B cell (primary cell): ENCODE measurements at regions not wholly inside any gene's neighbourhood (a gene's known extent, or its start where the extent isn't known, plus 50 kb on each side); places are given as distances from the start of the nearest gene placed in this dataset.

Experiments used
- ATAC-seq: fragments of 200-7000 bp; cut with Tn5 transposase; one replicate; pipeline ENCODE4 v1.10.0; 2021; ENCODE audit warnings: low read depth, mild to moderate bottlenecking, moderate number of reproducible peaks, moderate library complexity
- CTCF ChIA-PET: fragments of 350-600 bp; sonication (Branson Sonifier 250); formaldehyde crosslinking; loops from one replicate; lab custom pipeline; 2021; ENCODE audit warnings: antibody characterized with exemption, inconsistent platforms; lab: Charles Lee
- POLR2A ChIA-PET: fragments of 350-600 bp; sonication (Branson Sonifier 250); formaldehyde crosslinking; loops from one replicate; lab custom pipeline; 2021; ENCODE audit warnings: antibody characterized with exemption; lab: Charles Lee
- DNase-seq: peaks from one replicate; pipeline ENCODE4 v3.0.0; 2013
- H2AFZ ChIP-seq: 2 replicates; pipeline ENCODE4 v1.6.1; 2012; ENCODE audit warnings: mild to moderate bottlenecking, low read depth, low read length; ENCODE audit not compliant: insufficient read depth, poor library complexity, severe bottlenecking
- H3K27ac ChIP-seq, 2 donors: 1 replicate in 1 of 2; 2 replicates in 1 of 2; pipeline ENCODE4 v1.5.1; 2012 to 2013; ENCODE audit warnings: low read length in 2 of 2, mild to moderate bottlenecking in 2 of 2, moderate library complexity in 1 of 2
- H3K27me3 ChIP-seq, 4 experiments: fragments of 200-600 bp in 1 of 4; sonication (generic) in 1 of 4; replicated peaks in 1 of 4; 1 replicate in 2 of 4; 2 replicates in 2 of 4; pipeline versions ENCODE4 v1.6.1 to v1.7.0; 2013 to 2016; ENCODE audit warnings: low read length in 3 of 4, mild to moderate bottlenecking in 2 of 4, mixed read lengths in 1 of 4, moderate library complexity in 1 of 4; ENCODE audit not compliant: insufficient read depth in 4 of 4, control insufficient read depth in 3 of 4; ENCODE audit errors: control extremely low read depth in 1 of 4
- H3K36me3 ChIP-seq, 2 experiments: replicated peaks in 1 of 2; 1 replicate in 1 of 2; 2 replicates in 1 of 2; pipeline versions ENCODE4 v1.6.1 to v1.7.1; 2013; ENCODE audit warnings: low read length in 1 of 2; ENCODE audit not compliant: insufficient read depth in 2 of 2, control insufficient read depth in 1 of 2; ENCODE audit errors: control extremely low read depth in 1 of 2, extremely low read depth in 1 of 2
- H3K4me1 ChIP-seq, 2 donors: fragments of 200-600 bp in 1 of 2; sonication (generic) in 1 of 2; 1 replicate in 1 of 2; 2 replicates in 1 of 2; pipeline versions ENCODE4 v1.5.1 to v1.6.1; 2013 to 2017; ENCODE audit warnings: low read length in 2 of 2; ENCODE audit not compliant: control insufficient read depth in 2 of 2, insufficient read depth in 2 of 2
- H3K4me2 ChIP-seq: replicated peaks from 2 replicates; pipeline ENCODE3; 2012; ENCODE audit warnings: mild to moderate bottlenecking, low read depth, low read length; ENCODE audit not compliant: poor library complexity, severe bottlenecking
- H3K4me3 ChIP-seq, 5 experiments: fragments of 200-600 bp in 1 of 5; sonication (generic) in 1 of 5; 1 replicate in 3 of 5; 2 replicates in 2 of 5; pipeline versions ENCODE4 v1.5.1 to v1.7.0; 2011 to 2016; ENCODE audit warnings: low read length in 4 of 5, mild to moderate bottlenecking in 4 of 5, low read depth in 2 of 5, control low read depth in 1 of 5, moderate library complexity in 1 of 5; ENCODE audit not compliant: insufficient read depth in 1 of 5; ENCODE audit errors: control extremely low read depth in 1 of 5, extremely low read depth in 1 of 5
- H3K79me2 ChIP-seq: fragments of 200-600 bp; sonication (generic); one replicate; pipeline ENCODE4 v1.6.0; 2016; ENCODE audit warnings: low read length; ENCODE audit not compliant: control insufficient read depth, insufficient read depth
- H3K9ac ChIP-seq: fragments of 200-600 bp; sonication (generic); 2 replicates; pipeline ENCODE4 v1.6.1; 2017; ENCODE audit warnings: mild to moderate bottlenecking, low read length, moderate library complexity
- H3K9me3 ChIP-seq, 3 donors: one replicate each; pipeline versions ENCODE4 v1.6.1 to v1.7.1; 2013; ENCODE audit warnings: low read length in 2 of 3; ENCODE audit not compliant: control insufficient read depth in 2 of 3, insufficient read depth in 1 of 3; ENCODE audit errors: control extremely low read depth in 1 of 3
- H4K20me1 ChIP-seq: 2 replicates; pipeline ENCODE4 v1.6.0; 2012; ENCODE audit warnings: mild to moderate bottlenecking, low read length; ENCODE audit not compliant: insufficient read depth, control insufficient read depth, poor library complexity, severe bottlenecking
- H3K27ac Mint-ChIP-seq: one replicate; pipeline ENCODE4 v1.8.0; 2021; ENCODE audit warnings: mixed read lengths
- H3K27me3 Mint-ChIP-seq: one replicate; pipeline ENCODE4 v1.8.0; 2021; ENCODE audit warnings: mixed read lengths
- H3K4me1 Mint-ChIP-seq: one replicate; pipeline ENCODE4 v1.8.0; 2021; ENCODE audit warnings: mixed read lengths
- H3K4me3 Mint-ChIP-seq: one replicate; pipeline ENCODE4 v1.8.0; 2021; ENCODE audit warnings: mixed read lengths
- H3K9me3 Mint-ChIP-seq: one replicate; pipeline ENCODE4 v1.8.0; 2022; ENCODE audit warnings: mixed read lengths; ENCODE audit not compliant: insufficient read depth
- EZH2 ChIP-seq: IDR thresholded peaks from 2 replicates; pipeline ENCODE4 v1.6.1; 2012; ENCODE audit warnings: borderline replicate concordance, low read depth, mild to moderate bottlenecking, moderate library complexity, low read length; ENCODE audit not compliant: insufficient read depth, poor library complexity, severe bottlenecking
- WGBS: methylation state at CpG from one replicate; pipeline ENCODE4 v1.1.5; 2013; ENCODE audit warnings: missing lambda C conversion rate; ENCODE audit not compliant: insufficient coverage; 5-methylcytosine and 5-hydroxymethylcytosine counted together
- intact Hi-C: fragments of 100-400 bp; cut with micrococcal nuclease; formaldehyde crosslinking; loops from one replicate; pipeline ENCODE4 v1.10.0; 2022
- TF ChIP-seq, protein P1 (sequence below): fragments of 200-600 bp; IDR thresholded peaks from one replicate; pipeline ENCODE4 v1.8.0; 2022; ENCODE audit warnings: antibody characterized with exemption, mild to moderate bottlenecking

DNA sequence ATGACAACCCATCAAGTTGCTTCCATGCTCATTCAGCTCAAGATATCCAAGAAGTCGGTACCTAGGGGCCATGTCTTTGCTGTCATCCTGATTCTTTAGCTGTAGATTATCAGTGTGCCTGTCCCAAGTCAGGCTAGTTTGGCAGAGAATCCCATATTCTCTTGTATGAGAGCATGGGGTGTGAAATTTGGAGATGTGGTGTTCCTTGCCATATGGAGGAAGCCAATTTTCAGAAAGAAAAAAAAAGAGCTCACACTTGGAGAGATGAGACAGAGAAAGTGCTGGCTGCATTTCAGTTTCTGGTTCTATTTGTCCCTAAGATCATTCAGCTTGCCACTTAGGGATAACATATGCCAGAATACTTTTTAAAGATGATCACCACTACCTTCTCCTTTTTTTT lies 52.3 kb upstream of the SLC4A7 start:
- no peak overlapping the region for H3K27ac Mint-ChIP-seq
- Histone ChIP-seq H3K36me3 (no peaks in the 10 kb centered on the region), H2AFZ (no peak overlapping the region), H3K27ac (no peak overlapping the region), H3K4me2 (no peak overlapping the region), H3K27me3 (no peaks in the 10 kb centered on the region), H3K79me2 (no peaks in the 10 kb centered on the region), H3K9me3 (peaks cover 0 to 3% (median 0%) of the 10 kb centered on the region in 3 donors), H3K4me3 (no peak overlapping the region), H3K4me1 (peaks cover 10 to 17% of the 10 kb centered on the region in 2 donors), H3K9ac (no peak overlapping the region), H4K20me1 (no peaks in the 10 kb centered on the region)
- no peaks in the 10 kb centered on the region for H3K27me3 Mint-ChIP-seq
- H3K4me3 Mint-ChIP-seq: no peak overlapping the region
- TF ChIP-seq EZH2: no peak
- TF ChIP-seq, protein P1, sequence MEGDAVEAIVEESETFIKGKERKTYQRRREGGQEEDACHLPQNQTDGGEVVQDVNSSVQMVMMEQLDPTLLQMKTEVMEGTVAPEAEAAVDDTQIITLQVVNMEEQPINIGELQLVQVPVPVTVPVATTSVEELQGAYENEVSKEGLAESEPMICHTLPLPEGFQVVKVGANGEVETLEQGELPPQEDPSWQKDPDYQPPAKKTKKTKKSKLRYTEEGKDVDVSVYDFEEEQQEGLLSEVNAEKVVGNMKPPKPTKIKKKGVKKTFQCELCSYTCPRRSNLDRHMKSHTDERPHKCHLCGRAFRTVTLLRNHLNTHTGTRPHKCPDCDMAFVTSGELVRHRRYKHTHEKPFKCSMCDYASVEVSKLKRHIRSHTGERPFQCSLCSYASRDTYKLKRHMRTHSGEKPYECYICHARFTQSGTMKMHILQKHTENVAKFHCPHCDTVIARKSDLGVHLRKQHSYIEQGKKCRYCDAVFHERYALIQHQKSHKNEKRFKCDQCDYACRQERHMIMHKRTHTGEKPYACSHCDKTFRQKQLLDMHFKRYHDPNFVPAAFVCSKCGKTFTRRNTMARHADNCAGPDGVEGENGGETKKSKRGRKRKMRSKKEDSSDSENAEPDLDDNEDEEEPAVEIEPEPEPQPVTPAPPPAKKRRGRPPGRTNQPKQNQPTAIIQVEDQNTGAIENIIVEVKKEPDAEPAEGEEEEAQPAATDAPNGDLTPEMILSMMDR: no peak
- H3K9me3 Mint-ChIP-seq: no peaks in the 10 kb centered on the region
- CTCF ChIA-PET: no interaction called here
- H3K4me1 Mint-ChIP-seq: peaks cover 20% of the 10 kb centered on the region
- no CpG with 5 or more reads among the region's 1 CpG for WGBS
- intact Hi-C loops: no loop called here
- no peak for ATAC-seq
- POLR2A ChIA-PET: no interaction called here
- DNase-seq: no peak

DNA sequence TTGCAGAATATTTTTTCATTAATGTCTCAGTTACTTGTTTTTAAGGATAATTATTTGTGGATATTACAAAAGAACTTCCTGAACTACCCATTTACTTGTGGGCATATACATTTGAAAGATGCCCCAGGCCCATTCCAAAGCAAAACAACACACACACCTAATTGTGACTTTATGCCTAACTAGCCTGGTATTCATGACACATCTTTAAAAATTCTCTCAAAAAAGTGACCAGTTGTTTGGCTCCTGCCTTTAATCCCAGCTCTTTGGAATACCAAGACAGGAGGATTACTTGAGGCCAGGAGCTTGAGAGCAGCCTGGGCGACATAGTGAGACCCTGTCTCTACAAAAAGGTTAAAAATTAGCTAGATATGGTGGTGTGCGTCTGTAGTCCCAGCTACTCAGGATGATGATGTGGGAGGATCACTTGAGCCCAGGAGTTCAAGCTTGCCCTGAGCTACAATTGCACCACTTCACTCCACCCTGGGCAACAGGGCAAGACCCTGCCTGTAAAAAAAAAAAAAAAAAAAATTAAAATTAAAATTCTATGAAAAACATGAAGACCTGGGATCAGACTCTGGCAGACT lies 51.7 kb upstream of the SLC4A7 start:
- Histone ChIP-seq H3K4me2 (no peak overlapping the region), H3K27me3 (no peaks in the 10 kb centered on the region), H4K20me1 (no peaks in the 10 kb centered on the region), H3K79me2 (no peaks in the 10 kb centered on the region), H3K4me1 (peaks cover 10 to 17% of the 10 kb centered on the region in 2 donors), H3K9me3 (peaks cover 0 to 3% (median 0%) of the 10 kb centered on the region in 3 donors), H3K9ac (no peak overlapping the region), H3K27ac (no peak overlapping the region), H2AFZ (no peak overlapping the region), H3K4me3 (no peak overlapping the region), H3K36me3 (no peaks in the 10 kb centered on the region)
- intact Hi-C loops: no loop called here
- Mint-ChIP-seq H3K27ac (no peak overlapping the region), H3K27me3 (no peaks in the 10 kb centered on the region), H3K9me3 (no peaks in the 10 kb centered on the region), H3K4me3 (no peak overlapping the region), H3K4me1 (peaks cover 20% of the 10 kb centered on the region)
- DNase-seq (no peak), ATAC-seq (no peak)
- POLR2A ChIA-PET: no interaction called here
- CTCF ChIA-PET: interaction anchor here (0.6 kb wide), 1 partner anchor 76 kb away, joined by 3 read pairs; no protein-coding TSS in a partner anchor
- TF ChIP-seq EZH2: no peak
- TF ChIP-seq, protein P1: no peak
- WGBS: no CpG with 5 or more reads among the region's 2 CpGs
